Right ventricle myocardium superior (tissue), 1 donor: ENCODE measurements at regions not wholly inside any gene's neighbourhood (a gene's known extent, or its start where the extent isn't known, plus 50 kb on each side); places are given as distances from the start of the nearest gene placed in this dataset.
A peak's percentile ranks its signal among the peaks of the same experiment; 100 is the strongest.
"Not testable (repeated sequence)": the region's sequence is repeated elsewhere in the genome, so short reads cannot be mapped to it uniquely, and the experiment has no call there.

ENCODE experiments used
- ATAC-seq: fragments of 200-7000 bp; cut with Tn5 transposase; one replicate; pipeline ENCODE4 v1.9.1; 2020; ENCODE audit warnings: mild to moderate bottlenecking; ENCODE audit not compliant: poor library complexity
- DNase-seq: peaks from one replicate; pipeline ENCODE4 v3.0.0-alpha.2; 2020
- intact Hi-C: fragments of 100-400 bp; cut with DNase I; formaldehyde crosslinking; loops from one replicate; pipeline ENCODE4 v1.11.2; 2022
- donor health status: DM: no; HTN: yes; CAD: no; lungs with severe emphysema.

DNA sequence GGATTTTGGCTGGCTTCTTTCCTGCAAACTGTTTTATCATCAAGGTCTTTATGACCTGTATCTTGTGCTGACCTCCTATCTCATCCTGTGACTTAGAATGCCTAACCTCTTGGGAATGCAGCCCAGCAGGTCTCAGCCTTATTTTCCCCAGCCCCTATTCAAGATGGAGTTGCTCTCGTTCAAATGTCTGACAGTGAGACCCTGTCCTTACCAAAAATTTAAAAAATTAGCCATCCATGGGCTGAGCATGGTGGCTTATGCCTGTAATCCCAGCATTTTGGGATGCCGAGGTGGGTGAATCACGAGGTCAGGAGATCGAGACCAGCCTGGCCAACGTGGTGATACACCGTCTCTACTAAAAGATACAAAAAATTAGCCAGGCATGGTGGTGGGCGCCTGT is 64.9 kb upstream of the GPR158 start:
- DNase-seq, ATAC-seq: not testable (repeated sequence)
- intact Hi-C loops = loop anchor here (10.0 kb wide), 2 partner anchors 115 to 575 kb away; no protein-coding TSS in a partner anchor

DNA sequence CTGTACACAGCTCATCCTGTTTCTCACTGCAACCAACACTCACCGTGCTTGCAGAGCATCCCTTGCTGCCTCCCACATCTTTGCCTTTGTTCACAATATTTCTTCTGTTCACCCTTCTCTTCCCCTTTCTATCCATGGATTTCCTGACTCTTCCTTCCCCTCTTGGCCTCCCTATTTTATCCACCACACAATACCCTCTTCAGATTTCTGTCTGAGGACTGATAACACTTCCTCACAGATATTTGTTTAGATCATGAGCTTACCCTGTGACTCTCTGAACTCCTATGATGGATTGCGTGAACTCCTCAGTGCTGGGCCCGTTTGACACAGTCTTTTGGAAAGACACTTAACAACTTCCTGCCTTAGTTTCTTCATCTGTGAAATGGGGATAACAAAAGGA is 62.8 kb upstream of the GPR158 start:
- ATAC-seq (no peak), DNase-seq (no peak)
- intact Hi-C loops = loop anchor here (10.0 kb wide), 2 partner anchors 113 to 573 kb away; no protein-coding TSS in a partner anchor

DNA sequence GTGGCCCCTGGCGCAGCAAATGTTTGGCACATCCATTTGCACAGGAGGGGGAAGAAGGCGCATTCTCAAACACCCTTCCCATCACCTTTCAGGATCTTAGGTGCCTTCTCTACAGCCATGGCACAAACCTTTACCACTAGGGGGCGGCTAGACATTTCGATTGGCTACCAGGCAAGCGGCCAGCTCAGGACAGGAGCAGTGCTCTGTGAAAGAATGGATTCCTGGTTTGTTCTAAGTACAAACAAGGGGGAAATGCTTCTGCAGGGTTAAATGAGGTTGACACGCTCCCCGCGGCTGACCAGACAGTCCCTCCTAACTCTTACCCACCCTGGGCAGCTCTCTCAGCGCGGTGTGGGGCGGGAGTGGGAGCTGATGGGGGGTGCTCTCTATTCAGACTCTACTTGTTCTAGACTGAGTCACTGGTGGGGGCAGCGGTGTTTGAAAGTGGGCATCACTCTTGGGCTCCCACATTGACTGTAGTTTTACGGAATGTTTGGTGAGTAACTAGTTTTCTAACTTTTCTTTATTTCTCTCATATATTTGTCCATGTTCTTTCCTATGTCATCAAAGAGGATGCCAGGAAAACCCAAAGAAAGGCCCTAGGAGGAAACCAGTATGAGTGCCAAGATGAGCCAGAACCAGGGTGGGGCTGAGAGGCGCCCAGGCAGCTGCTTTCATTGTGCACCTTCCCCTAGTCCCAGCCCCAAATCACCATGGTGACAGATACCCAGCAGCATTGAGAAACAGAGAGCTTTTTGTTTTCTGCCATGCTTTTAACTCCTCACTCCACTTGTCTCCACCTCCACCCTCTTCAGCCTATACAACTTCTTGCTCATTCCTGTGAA is 61.4 kb upstream of the GPR158 start:
- intact Hi-C loops = loop anchor here (10.0 kb wide), 2 partner anchors 111 to 571 kb away; no protein-coding TSS in a partner anchor
- peak; percentile 91 for ATAC-seq
- peak; percentile 83 for DNase-seq

DNA sequence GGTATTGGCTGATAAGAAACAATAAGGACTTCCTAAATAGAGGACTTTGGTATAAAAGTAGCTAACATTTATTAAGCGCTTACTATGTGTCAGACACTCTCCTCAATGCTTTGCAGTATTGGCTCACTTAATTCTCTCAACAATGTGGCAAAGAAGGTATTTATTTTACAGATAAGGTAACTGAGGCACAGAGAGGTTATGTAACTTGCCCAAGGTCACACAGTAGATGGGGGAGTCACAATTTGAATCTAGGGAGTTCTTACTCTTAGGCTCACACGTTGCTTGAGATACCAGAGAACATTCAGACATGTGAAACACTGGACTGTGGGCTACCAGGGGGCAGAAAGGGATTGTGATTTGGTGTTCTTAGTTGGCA is 60.8 kb upstream of the GPR158 start:
- no peak for ATAC-seq
- intact Hi-C loops = loop anchor here (10.0 kb wide), 2 partner anchors 111 to 571 kb away; no protein-coding TSS in a partner anchor
- DNase-seq = no peak

DNA sequence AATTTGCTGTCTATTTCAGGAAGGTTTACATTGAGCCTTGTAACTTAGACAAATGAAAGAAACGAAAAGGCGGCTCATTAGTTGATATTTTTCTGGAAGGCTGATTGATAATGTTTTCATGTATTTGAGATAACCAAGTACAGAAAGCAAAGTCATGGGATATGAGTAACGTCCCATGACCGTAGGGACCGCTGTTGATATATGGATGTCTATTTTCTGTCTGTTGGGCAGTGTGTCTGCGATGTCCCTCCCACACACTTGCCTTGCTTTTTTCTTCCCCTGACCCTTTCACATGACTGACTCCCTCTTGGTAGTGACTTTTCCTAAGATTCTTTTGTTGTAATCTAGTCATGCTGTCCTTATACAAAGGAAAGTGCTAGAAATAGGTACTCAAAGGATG is 57.0 kb upstream of the GPR158 start:
- DNase-seq (no peak), ATAC-seq (no peak)
- intact Hi-C loops = loop anchor here (10.0 kb wide), 2 partner anchors 107 to 567 kb away; no protein-coding TSS in a partner anchor

DNA sequence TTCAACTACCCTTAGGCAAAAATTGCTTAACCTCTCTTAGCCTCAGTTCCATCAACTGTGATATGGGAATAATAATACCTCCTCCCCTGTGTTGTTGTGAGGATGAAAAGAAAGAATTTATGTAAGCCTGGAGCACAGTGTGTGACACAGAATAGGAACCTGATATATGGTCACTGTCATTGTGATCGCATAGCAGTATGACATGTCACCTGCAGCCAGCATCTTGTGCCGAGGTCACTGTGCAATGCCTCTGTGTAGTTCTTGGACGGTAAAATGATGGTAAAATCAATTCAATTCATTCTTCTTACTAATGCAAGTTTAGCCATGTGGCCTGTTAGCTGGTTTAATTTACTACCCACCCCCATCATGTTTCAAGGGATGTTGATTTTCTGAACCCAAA is 54.6 kb upstream of the GPR158 start:
- ATAC-seq (no peak), DNase-seq (no peak)
- intact Hi-C loops = no loop called here
